Activated CD4-positive, alpha-beta memory T cell treated with anti-CD3 and anti-CD28 coated beads for 36 hours (primary cell): ENCODE measurements at regions not wholly inside any gene's neighbourhood (a gene's known extent, or its start where the extent isn't known, plus 50 kb on each side); places are given as distances from the start of the nearest gene placed in this dataset.

Experiments
- CTCF ChIA-PET: fragments of 350-600 bp; sonication (Branson Sonifier 250); formaldehyde crosslinking; loops from one replicate; lab custom pipeline; 2021; ENCODE audit warnings: antibody characterized with exemption, inconsistent platforms; lab: Charles Lee
- POLR2A ChIA-PET: fragments of 350-600 bp; sonication (Branson Sonifier 250); formaldehyde crosslinking; loops from one replicate; lab custom pipeline; 2021; ENCODE audit warnings: antibody characterized with exemption; lab: Charles Lee
- DNase-seq: peaks from one replicate; pipeline ENCODE4 v3.0.0-alpha.2; 2020
- H3K27ac Mint-ChIP-seq: one replicate; pipeline ENCODE4 v1.8.0; 2021; ENCODE audit warnings: mixed read lengths
- H3K27me3 Mint-ChIP-seq: one replicate; pipeline ENCODE4 v1.8.0; 2021; ENCODE audit warnings: mixed read lengths
- H3K36me3 Mint-ChIP-seq: one replicate; pipeline ENCODE4 v1.8.0; 2021; ENCODE audit warnings: mixed read lengths
- H3K4me1 Mint-ChIP-seq: one replicate; pipeline ENCODE4 v1.8.0; 2021; ENCODE audit warnings: low read depth, mixed read lengths
- H3K4me3 Mint-ChIP-seq: one replicate; pipeline ENCODE4 v1.8.0; 2021; ENCODE audit warnings: mild to moderate bottlenecking, mixed read lengths
- H3K9me3 Mint-ChIP-seq: one replicate; pipeline ENCODE4 v1.8.0; 2021; ENCODE audit warnings: mixed read lengths
- intact Hi-C: fragments of 100-400 bp; cut with micrococcal nuclease; formaldehyde crosslinking; loops from one replicate; pipeline ENCODE4 v1.15.1; 2023

GRCh38 chr5:68534131-68534940 is 318.8 kb downstream of the PIK3R1 start:
- ChIA-PET CTCF (interaction anchor here (1.2 kb wide), 1 partner anchor 63 kb away, joined by 3 read pairs; no protein-coding TSS in a partner anchor), POLR2A (no interaction called here)
- H3K4me3 Mint-ChIP-seq, result no peak overlapping the region
- DNase-seq, result no peak
- H3K4me1 Mint-ChIP-seq, result no peaks in the 10 kb centered on the region
- no peak overlapping the region for H3K27ac Mint-ChIP-seq
- peaks cover 18% of the 10 kb centered on the region for H3K27me3 Mint-ChIP-seq
- H3K36me3 Mint-ChIP-seq, result no peaks in the 10 kb centered on the region
- intact Hi-C loops, result no loop called here
- H3K9me3 Mint-ChIP-seq, result no peaks in the 10 kb centered on the region

GRCh38 chr5:68534956-68535520 is 319.5 kb downstream of the PIK3R1 start:
- H3K27ac Mint-ChIP-seq, result no peak overlapping the region
- DNase-seq, result no peak
- no peaks in the 10 kb centered on the region for H3K36me3 Mint-ChIP-seq
- H3K27me3 Mint-ChIP-seq, result peaks cover 19% of the 10 kb centered on the region
- no peak overlapping the region for H3K4me3 Mint-ChIP-seq
- no peaks in the 10 kb centered on the region for H3K4me1 Mint-ChIP-seq
- H3K9me3 Mint-ChIP-seq, result no peaks in the 10 kb centered on the region
- intact Hi-C loops, result no loop called here
- ChIA-PET POLR2A (no interaction called here), CTCF (interaction anchor here (1.2 kb wide), 1 partner anchor 64 kb away, joined by 3 read pairs; no protein-coding TSS in a partner anchor)

DNA sequence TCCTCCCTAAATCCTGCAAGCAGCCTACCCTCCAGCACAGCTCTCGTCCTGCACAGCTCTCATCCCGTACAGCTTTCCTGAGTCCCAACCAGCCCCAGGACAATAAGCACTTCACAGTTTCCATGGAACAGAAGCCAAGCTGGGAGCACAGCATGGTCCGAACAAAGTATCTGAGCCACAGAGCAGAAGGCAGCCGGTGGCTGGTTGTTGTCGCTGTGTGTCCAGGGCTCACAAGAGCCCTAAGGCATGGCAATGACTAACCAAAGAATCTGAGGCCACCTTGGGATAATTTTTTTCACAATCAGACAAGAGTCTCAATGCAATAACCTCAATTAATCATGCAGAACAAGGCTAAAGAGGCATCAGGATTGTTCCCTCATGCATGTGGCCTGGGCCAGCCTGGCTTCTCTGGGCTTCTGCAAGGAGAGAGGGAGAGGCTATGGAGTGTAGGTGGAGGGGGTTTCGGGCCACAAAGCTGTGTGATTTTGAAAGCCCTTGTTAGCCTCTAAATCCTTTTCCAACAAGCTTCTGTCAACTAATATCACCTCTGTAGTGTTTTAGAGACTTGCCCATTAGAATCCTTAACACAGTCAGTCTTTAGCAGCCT is 323.4 kb downstream of the PIK3R1 start:
- no peak for DNase-seq
- no peak overlapping the region for H3K4me3 Mint-ChIP-seq
- peaks cover 20% of the 10 kb centered on the region for H3K27me3 Mint-ChIP-seq
- intact Hi-C loops, result no loop called here
- H3K4me1 Mint-ChIP-seq, result peaks cover 3% of the 10 kb centered on the region
- CTCF ChIA-PET, result no interaction called here
- no peaks in the 10 kb centered on the region for H3K36me3 Mint-ChIP-seq
- H3K9me3 Mint-ChIP-seq, result no peaks in the 10 kb centered on the region
- H3K27ac Mint-ChIP-seq, result no peak overlapping the region
- POLR2A ChIA-PET, result no interaction called here

GRCh38 chr5:68540798-68541590 is 325.4 kb downstream of the PIK3R1 start:
- Mint-ChIP-seq H3K36me3 (no peaks in the 10 kb centered on the region), H3K27me3 (peaks cover 15% of the 10 kb centered on the region), H3K4me1 (peaks cover 3% of the 10 kb centered on the region), H3K9me3 (no peaks in the 10 kb centered on the region), H3K27ac (no peak overlapping the region), H3K4me3 (no peak overlapping the region)
- DNase-seq, result no peak
- CTCF ChIA-PET, result no interaction called here
- POLR2A ChIA-PET, result no interaction called here
- intact Hi-C loops, result no loop called here

- H3K4me3 Mint-ChIP-seq, result no peak overlapping the region
- CTCF ChIA-PET, result no interaction called here
Measured at GRCh38 chr5:68542207-68542606, 326.7 kb downstream of the PIK3R1 start.

DNA sequence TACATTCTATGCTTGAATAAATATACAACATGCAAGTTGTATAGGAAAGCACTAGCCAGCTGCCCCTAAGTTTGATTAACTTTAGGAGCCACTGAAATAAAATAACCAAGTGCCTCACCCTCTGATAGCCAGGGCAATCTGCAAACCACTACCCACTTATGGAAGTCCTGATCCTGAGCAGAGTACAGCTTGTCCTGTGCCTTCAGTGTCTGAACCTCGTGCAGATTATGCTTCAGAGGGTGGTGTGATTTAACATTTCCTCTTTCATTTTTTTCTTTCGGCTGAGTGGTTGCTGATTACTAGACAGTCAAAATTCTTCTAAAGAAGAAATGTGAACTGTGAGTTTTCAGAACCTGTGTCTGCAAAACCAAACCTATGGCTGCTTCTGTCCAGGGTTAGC is 327.7 kb downstream of the PIK3R1 start:
- Mint-ChIP-seq H3K36me3 (no peaks in the 10 kb centered on the region), H3K4me3 (no peak overlapping the region), H3K27me3 (peaks cover 13% of the 10 kb centered on the region), H3K9me3 (no peaks in the 10 kb centered on the region), H3K4me1 (peaks cover 3% of the 10 kb centered on the region), H3K27ac (no peak overlapping the region)
- CTCF ChIA-PET, result no interaction called here
- POLR2A ChIA-PET, result no interaction called here
- DNase-seq, result no peak
- intact Hi-C loops, result no loop called here

More at GRCh38 chr5:68542207-68542606, 326.7 kb downstream of the PIK3R1 start:
- no peaks in the 10 kb centered on the region for H3K9me3 Mint-ChIP-seq
- H3K4me1 Mint-ChIP-seq, result peaks cover 3% of the 10 kb centered on the region
- H3K27ac Mint-ChIP-seq, result no peak overlapping the region
- peaks cover 13% of the 10 kb centered on the region for H3K27me3 Mint-ChIP-seq
- H3K36me3 Mint-ChIP-seq, result no peaks in the 10 kb centered on the region
- intact Hi-C loops, result no loop called here
- POLR2A ChIA-PET, result no interaction called here
- DNase-seq, result no peak

DNA sequence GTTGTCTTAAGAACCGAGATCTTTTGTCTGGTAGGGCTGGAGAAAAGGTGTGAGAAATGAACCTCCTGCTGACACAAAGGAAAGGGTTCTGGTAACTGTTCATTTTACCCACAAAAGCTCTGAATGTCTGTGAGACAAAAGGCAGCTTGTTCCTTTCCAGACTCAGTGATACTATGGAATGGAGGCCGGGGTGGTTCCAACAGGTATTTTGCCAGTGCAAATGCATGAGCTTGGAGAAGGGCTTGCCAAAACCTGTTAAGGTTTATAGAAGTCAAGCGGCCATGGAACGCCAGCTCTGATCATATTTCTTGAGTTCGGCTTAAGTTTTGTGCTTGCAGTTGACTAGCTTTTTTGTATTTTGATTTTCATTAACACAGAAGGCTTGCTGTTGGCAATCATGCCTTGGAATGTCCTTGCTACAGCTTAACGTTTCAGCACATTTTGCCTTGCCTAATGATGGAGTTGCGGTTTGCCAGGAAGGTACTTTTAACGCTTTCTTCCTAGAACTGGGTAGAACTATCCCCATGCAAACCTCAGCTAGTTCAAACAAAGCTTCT is 328.6 kb downstream of the PIK3R1 start:
- intact Hi-C loops, result no loop called here
- no peak overlapping the region for H3K4me3 Mint-ChIP-seq
- DNase-seq, result no peak
- H3K36me3 Mint-ChIP-seq, result no peaks in the 10 kb centered on the region
- CTCF ChIA-PET, result no interaction called here
- H3K27me3 Mint-ChIP-seq, result peaks cover 12% of the 10 kb centered on the region
- POLR2A ChIA-PET, result no interaction called here
- no peak overlapping the region for H3K27ac Mint-ChIP-seq
- peaks cover 3% of the 10 kb centered on the region for H3K4me1 Mint-ChIP-seq
- no peaks in the 10 kb centered on the region for H3K9me3 Mint-ChIP-seq

GRCh38 chr5:68544648-68545552 is 329.3 kb downstream of the PIK3R1 start:
- intact Hi-C loops, result no loop called here
- H3K27me3 Mint-ChIP-seq, result peaks cover 6% of the 10 kb centered on the region
- H3K4me3 Mint-ChIP-seq, result no peak overlapping the region
- POLR2A ChIA-PET, result no interaction called here
- no peak overlapping the region for H3K27ac Mint-ChIP-seq
- no peaks in the 10 kb centered on the region for H3K36me3 Mint-ChIP-seq
- peaks cover 3% of the 10 kb centered on the region for H3K4me1 Mint-ChIP-seq
- H3K9me3 Mint-ChIP-seq, result no peaks in the 10 kb centered on the region
- no peak for DNase-seq
- CTCF ChIA-PET, result no interaction called here

- Mint-ChIP-seq H3K27ac (no peak overlapping the region), H3K4me3 (no peak overlapping the region), H3K4me1 (peaks cover 3% of the 10 kb centered on the region), H3K36me3 (no peaks in the 10 kb centered on the region), H3K9me3 (no peaks in the 10 kb centered on the region), H3K27me3 (peaks cover 5% of the 10 kb centered on the region)
- intact Hi-C loops, result no loop called here
- CTCF ChIA-PET, result no interaction called here
- POLR2A ChIA-PET, result no interaction called here
- no peak for DNase-seq
Measured at GRCh38 chr5:68545636-68546295, 330.2 kb downstream of the PIK3R1 start.

GRCh38 chr5:68547056-68547455 is 331.5 kb downstream of the PIK3R1 start:
- Mint-ChIP-seq H3K27ac (no peak overlapping the region), H3K4me3 (no peak overlapping the region), H3K27me3 (peaks cover 3% of the 10 kb centered on the region), H3K9me3 (no peaks in the 10 kb centered on the region), H3K36me3 (no peaks in the 10 kb centered on the region), H3K4me1 (peaks cover 3% of the 10 kb centered on the region)
- intact Hi-C loops, result no loop called here
- ChIA-PET CTCF (no interaction called here), POLR2A (no interaction called here)
- no peak for DNase-seq

GRCh38 chr5:68547622-68548021 is 332.1 kb downstream of the PIK3R1 start:
- Mint-ChIP-seq H3K4me1 (peaks cover 3% of the 10 kb centered on the region), H3K9me3 (no peaks in the 10 kb centered on the region), H3K36me3 (no peaks in the 10 kb centered on the region), H3K27me3 (no peaks in the 10 kb centered on the region), H3K27ac (no peak overlapping the region), H3K4me3 (no peak overlapping the region)
- intact Hi-C loops, result no loop called here
- CTCF ChIA-PET, result no interaction called here
- POLR2A ChIA-PET, result no interaction called here
- no peak for DNase-seq
